Hepatocyte (in vitro differentiated cells): ENCODE measurements at regions not wholly inside any gene's neighbourhood (a gene's known extent, or its start where the extent isn't known, plus 50 kb on each side); places are given as distances from the start of the nearest gene placed in this dataset.

Source experiments
- DNase-seq: peaks from one replicate; pipeline ENCODE4 v3.0.0-alpha.2; 2016; ENCODE audit warnings: low spot score
- H2AFZ ChIP-seq: fragments of 200-600 bp; sonication (generic); 2 replicates; pipeline ENCODE4 v1.6.0; 2016; ENCODE audit warnings: antibody characterized with exemption, mild to moderate bottlenecking
- H3K27ac ChIP-seq: fragments of 200-600 bp; sonication (generic); 2 replicates; pipeline ENCODE4 v1.5.1; 2016; ENCODE audit warnings: mild to moderate bottlenecking
- H3K27me3 ChIP-seq: fragments of 200-600 bp; sonication (generic); 2 replicates; pipeline ENCODE4 v1.6.1; 2016
- H3K36me3 ChIP-seq: fragments of 200-600 bp; sonication (generic); replicated peaks from 2 replicates; pipeline ENCODE4 v1.5.1; 2016; ENCODE audit warnings: low read depth; ENCODE audit not compliant: insufficient read depth
- H3K4me1 ChIP-seq: fragments of 200-600 bp; sonication (generic); 2 replicates; pipeline ENCODE4 v1.5.1; 2016; ENCODE audit warnings: mild to moderate bottlenecking, moderate library complexity; ENCODE audit not compliant: insufficient read depth
- H3K4me2 ChIP-seq: fragments of 200-600 bp; sonication (generic); 2 replicates; pipeline ENCODE4 v1.6.0; 2016
- H3K4me3 ChIP-seq: fragments of 200-600 bp; sonication (generic); 2 replicates; pipeline ENCODE4 v1.5.1; 2016; ENCODE audit warnings: mild to moderate bottlenecking
- H3K79me2 ChIP-seq: fragments of 200-600 bp; sonication (generic); 2 replicates; pipeline ENCODE4 v1.6.0; 2017; ENCODE audit warnings: mild to moderate bottlenecking
- H3K9me2 ChIP-seq: fragments of 200-600 bp; sonication (generic); replicated peaks from 2 replicates; pipeline ENCODE4 v1.6.0; 2017; ENCODE audit warnings: mild to moderate bottlenecking; ENCODE audit not compliant: insufficient read depth
- H3K9me3 ChIP-seq: fragments of 200-600 bp; sonication (generic); 2 replicates; pipeline ENCODE4 v1.5.1; 2016; ENCODE audit warnings: low read depth, mild to moderate bottlenecking
- H4K20me1 ChIP-seq: fragments of 200-600 bp; sonication (generic); 2 replicates; pipeline ENCODE4 v1.6.0; 2016; ENCODE audit warnings: mild to moderate bottlenecking; ENCODE audit not compliant: insufficient read depth, poor library complexity, severe bottlenecking
- CTCF ChIP-seq: fragments of 200-600 bp; sonication (generic); IDR thresholded peaks from 2 replicates; pipeline ENCODE4 v1.5.1; 2016; ENCODE audit warnings: antibody characterized with exemption, mild to moderate bottlenecking; ENCODE audit not compliant: poor library complexity
- EZH2 ChIP-seq: fragments of 200-600 bp; sonication (generic); IDR thresholded peaks from 2 replicates; pipeline ENCODE4 v1.6.1; 2016; ENCODE audit warnings: antibody characterized with exemption, mild to moderate bottlenecking, borderline replicate concordance
- EZH2phosphoT487 ChIP-seq: fragments of 200-600 bp; sonication (generic); IDR thresholded peaks from one replicate; pipeline ENCODE4 v1.6.1; 2018; ENCODE audit warnings: antibody characterized with exemption, mild to moderate bottlenecking, low read depth, moderate library complexity; ENCODE audit not compliant: unreplicated experiment, severe bottlenecking
- WGBS: methylation state at CpG from one replicate; pipeline ENCODE4 v1.1.6; 2016; ENCODE audit warnings: low lambda C conversion rate; ENCODE audit errors: missing lambda C conversion rate; 5-methylcytosine and 5-hydroxymethylcytosine counted together

GRCh38 chr6:44507014-44507413 is 119.5 kb downstream of the CDC5L start:
- DNase-seq: no peak
- Histone ChIP-seq H3K9me3 (no peaks in the 10 kb centered on the region), H3K4me1 (no peaks in the 10 kb centered on the region), H3K79me2 (no peaks in the 10 kb centered on the region), H3K27ac (no peak overlapping the region), H3K27me3 (no peaks in the 10 kb centered on the region), H3K4me2 (no peak overlapping the region), H4K20me1 (no peaks in the 10 kb centered on the region), H3K9me2 (no peaks in the 10 kb centered on the region), H2AFZ (no peak overlapping the region), H3K36me3 (no peaks in the 10 kb centered on the region), H3K4me3 (no peak overlapping the region)
- no peak for TF ChIP-seq CTCF
- 94% methylated on average over 1 of the region's 1 CpG for WGBS

- no peak overlapping the region for H3K27ac ChIP-seq
- H4K20me1 ChIP-seq: no peaks in the 10 kb centered on the region
- H3K79me2 ChIP-seq: no peaks in the 10 kb centered on the region
- TF ChIP-seq EZH2phosphoT487 (no peak), EZH2 (no peak), CTCF (no peak)
- no peaks in the 10 kb centered on the region for H3K27me3 ChIP-seq
- DNase-seq: no peak
- no peaks in the 10 kb centered on the region for H3K36me3 ChIP-seq
- H3K9me2 ChIP-seq: no peaks in the 10 kb centered on the region
- no peak overlapping the region for H3K4me3 ChIP-seq
- 96% methylated on average over 1 of the region's 1 CpG for WGBS
- no peaks in the 10 kb centered on the region for H3K9me3 ChIP-seq
- no peak overlapping the region for H3K4me2 ChIP-seq
- no peak overlapping the region for H2AFZ ChIP-seq
- no peaks in the 10 kb centered on the region for H3K4me1 ChIP-seq
These were observed 121.1 kb downstream of the CDC5L start for GRCh38 chr6:44508646-44509045.

- TF ChIP-seq CTCF (no peak), EZH2 (no peak), EZH2phosphoT487 (no peak)
- no peak overlapping the region for H3K27ac ChIP-seq
- H3K9me3 ChIP-seq: no peaks in the 10 kb centered on the region
- H3K4me1 ChIP-seq: no peaks in the 10 kb centered on the region
- WGBS: 77% methylated on average over 3 of the region's 3 CpGs
- H3K4me2 ChIP-seq: no peak overlapping the region
- no peak for DNase-seq
- H3K36me3 ChIP-seq: no peaks in the 10 kb centered on the region
- no peaks in the 10 kb centered on the region for H3K27me3 ChIP-seq
- no peaks in the 10 kb centered on the region for H4K20me1 ChIP-seq
- H2AFZ ChIP-seq: no peak overlapping the region
- H3K79me2 ChIP-seq: no peaks in the 10 kb centered on the region
- no peak overlapping the region for H3K4me3 ChIP-seq
- H3K9me2 ChIP-seq: no peaks in the 10 kb centered on the region
These were observed 123.6 kb downstream of the CDC5L start for GRCh38 chr6:44511126-44511525.
